WTC11 (cell line): ENCODE measurements at regions not wholly inside any gene's neighbourhood (a gene's known extent, or its start where the extent isn't known, plus 50 kb on each side); places are given as distances from the start of the nearest gene placed in this dataset.

Experiments used
- ATAC-seq: fragments of 200-7000 bp; cut with Tn5 transposase; 2 replicates; pipeline ENCODE4 v1.10.0; 2021; ENCODE audit warnings: mild to moderate bottlenecking, moderate library complexity
- CTCF ChIA-PET: fragments of 300-600 bp; sonication (Branson Sonifier 250); formaldehyde crosslinking; loops from one replicate; lab custom pipeline; 2021; ENCODE audit warnings: antibody characterized with exemption; lab: Charles Lee
- POLR2A ChIA-PET: fragments of 350-600 bp; sonication (Branson Sonifier 250); formaldehyde crosslinking; loops from one replicate; lab custom pipeline; 2021; ENCODE audit warnings: antibody characterized with exemption; lab: Charles Lee
- DNase-seq: peaks from one replicate; pipeline ENCODE4 v3.0.0; 2021; ENCODE audit warnings: low spot score
- H3K27ac Mint-ChIP-seq: 2 replicates; pipeline ENCODE4 v1.8.0; 2021; ENCODE audit warnings: mixed read lengths
- H3K27me3 Mint-ChIP-seq: 2 replicates; pipeline ENCODE4 v1.8.0; 2021; ENCODE audit warnings: low read depth, mild to moderate bottlenecking, moderate library complexity, mixed read lengths
- H3K36me3 Mint-ChIP-seq: 2 replicates; pipeline ENCODE4 v1.8.0; 2021; ENCODE audit warnings: mixed read lengths
- H3K4me1 Mint-ChIP-seq: 2 replicates; pipeline ENCODE4 v1.8.0; 2022; ENCODE audit warnings: mixed read lengths
- H3K4me3 Mint-ChIP-seq: 2 replicates; pipeline ENCODE4 v1.8.0; 2021; ENCODE audit warnings: mild to moderate bottlenecking, moderate library complexity, mixed read lengths
- H3K9me3 Mint-ChIP-seq: 2 replicates; pipeline ENCODE4 v1.8.0; 2021; ENCODE audit warnings: mixed read lengths
- ATF2 ChIP-seq: sonication (generic); formaldehyde crosslinking; IDR thresholded peaks from 2 replicates; pipeline ENCODE4 v1.8.1; 2022; ENCODE audit warnings: low read depth, missing genetic modification reagents, borderline replicate concordance
- ATF3 ChIP-seq: sonication (generic); formaldehyde crosslinking; conservative IDR thresholded peaks from 2 replicates; pipeline ENCODE4 v1.8.1; 2022; ENCODE audit warnings: mild to moderate bottlenecking, missing genetic modification reagents
- E2F5 ChIP-seq: sonication (generic); formaldehyde crosslinking; IDR thresholded peaks from 2 replicates; pipeline ENCODE4 v1.8.1; 2022; ENCODE audit warnings: mild to moderate bottlenecking, moderate library complexity, missing genetic modification reagents
- ELF4 ChIP-seq: sonication (generic); formaldehyde crosslinking; IDR thresholded peaks from 2 replicates; pipeline ENCODE4 v1.8.1; 2022; ENCODE audit warnings: low read depth, mild to moderate bottlenecking, moderate library complexity, missing genetic modification reagents
- FOXP1 ChIP-seq: sonication (generic); formaldehyde crosslinking; IDR thresholded peaks from 2 replicates; pipeline ENCODE4 v1.8.0; 2022; ENCODE audit warnings: missing genetic modification reagents, mild to moderate bottlenecking, moderate library complexity, borderline replicate concordance
- GTF2I ChIP-seq: fragments of 250-450 bp; sonication (Bioruptor Pico); conservative IDR thresholded peaks from 2 replicates; pipeline ENCODE4 v1.4.0; 2021; ENCODE audit warnings: mild to moderate bottlenecking
- NFE2L1 ChIP-seq: sonication (generic); formaldehyde crosslinking; IDR thresholded peaks from 2 replicates; pipeline ENCODE4 v1.8.1; 2023; ENCODE audit warnings: missing genetic modification reagents
- NFYB ChIP-seq: sonication (generic); formaldehyde crosslinking; conservative IDR thresholded peaks from 2 replicates; pipeline ENCODE4 v1.8.0; 2022; ENCODE audit warnings: low read depth, missing genetic modification reagents
- NR3C1 ChIP-seq: sonication (generic); formaldehyde crosslinking; conservative IDR thresholded peaks from 2 replicates; pipeline ENCODE4 v1.8.1; 2023; ENCODE audit warnings: low read depth, mild to moderate bottlenecking, missing genetic modification reagents
- PRDM15 ChIP-seq: sonication (generic); formaldehyde crosslinking; IDR thresholded peaks from 2 replicates; pipeline ENCODE4 v1.8.0; 2022; ENCODE audit warnings: missing genetic modification reagents
- PRRX2 ChIP-seq: fragments of 250-450 bp; sonication (Bioruptor Pico); IDR thresholded peaks from 2 replicates; pipeline ENCODE4 v1.8.0; 2021; ENCODE audit warnings: mild to moderate bottlenecking
- RORB ChIP-seq: fragments of 250-450 bp; sonication (Bioruptor Pico); IDR thresholded peaks from 2 replicates; pipeline ENCODE4 v1.9.0; 2021; ENCODE audit warnings: mild to moderate bottlenecking
- SMAD3 ChIP-seq: sonication (generic); formaldehyde crosslinking; IDR thresholded peaks from 2 replicates; pipeline ENCODE4 v1.8.0; 2022; ENCODE audit warnings: missing genetic modification reagents, mild to moderate bottlenecking, borderline replicate concordance
- TCF7 ChIP-seq: sonication (generic); formaldehyde crosslinking; IDR thresholded peaks from 2 replicates; pipeline ENCODE4 v1.8.0; 2022; ENCODE audit warnings: mild to moderate bottlenecking, low read depth, missing genetic modification reagents, moderate library complexity
- ZBTB21 ChIP-seq: sonication (generic); formaldehyde crosslinking; IDR thresholded peaks from 2 replicates; pipeline ENCODE4 v1.8.1; 2023; ENCODE audit warnings: mild to moderate bottlenecking, missing genetic modification reagents, borderline replicate concordance
- ZNF219 ChIP-seq: sonication (generic); formaldehyde crosslinking; IDR thresholded peaks from 2 replicates; pipeline ENCODE4 v1.8.0; 2023; ENCODE audit warnings: missing genetic modification reagents, mild to moderate bottlenecking, borderline replicate concordance
- ZNF416 ChIP-seq: fragments of 250-450 bp; sonication (Bioruptor Pico); IDR thresholded peaks from 2 replicates; pipeline ENCODE4 v1.9.0; 2021; ENCODE audit warnings: mild to moderate bottlenecking, inconsistent platforms
- TF ChIP-seq, protein P1 (sequence below): sonication (generic); formaldehyde crosslinking; IDR thresholded peaks from 2 replicates; pipeline ENCODE4 v1.8.1; 2023; ENCODE audit warnings: mild to moderate bottlenecking, moderate library complexity, missing genetic modification reagents
- TF ChIP-seq, protein P2 (sequence below): sonication (generic); formaldehyde crosslinking; IDR thresholded peaks from 2 replicates; pipeline ENCODE4 v1.8.0; 2023; ENCODE audit warnings: mild to moderate bottlenecking, missing genetic modification reagents
- TF ChIP-seq, protein P3 (sequence below): fragments of 250-450 bp; sonication (Bioruptor Pico); IDR thresholded peaks from 2 replicates; pipeline ENCODE4 v1.9.0; 2021; ENCODE audit warnings: mild to moderate bottlenecking

DNA sequence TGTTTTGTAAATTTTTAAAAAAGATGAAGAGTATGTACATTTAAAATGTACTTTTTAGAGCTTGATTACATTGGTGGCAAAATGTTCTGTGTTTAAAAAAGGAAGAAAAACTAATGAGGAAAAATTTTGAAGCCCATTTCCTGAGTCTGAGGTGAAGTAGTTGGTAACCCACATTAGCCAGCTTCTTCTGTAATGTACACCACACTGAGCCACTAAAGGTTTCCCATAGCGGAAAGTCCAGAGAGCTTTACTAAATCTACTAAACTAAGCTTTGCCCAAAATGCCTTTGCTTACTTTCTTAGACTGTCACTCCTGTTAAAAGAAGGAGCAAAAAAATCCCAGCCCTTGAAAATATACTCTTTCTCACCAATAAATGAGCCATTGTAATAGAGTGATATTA lies 804.8 kb upstream of the ZEB2 start:
- H3K4me3 Mint-ChIP-seq: no peak overlapping the region
- CTCF ChIA-PET: no interaction called here

GRCh38 chr2:145323512-145323911 lies 803.6 kb upstream of the ZEB2 start:
- CTCF ChIA-PET: no interaction called here
- Mint-ChIP-seq H3K27me3 (no peaks in the 10 kb centered on the region), H3K27ac (no peak overlapping the region), H3K4me3 (no peak overlapping the region), H3K4me1 (no peaks in the 10 kb centered on the region), H3K36me3 (no peaks in the 10 kb centered on the region), H3K9me3 (no peaks in the 10 kb centered on the region)
- ATAC-seq (no peak), DNase-seq (no peak)
- POLR2A ChIA-PET: no interaction called here
- no peak for TF ChIP-seq ZNF416 (CRISPR knock-in tag)
- no peak for TF ChIP-seq ZNF219 (CRISPR knock-in tag)
- no peak for TF ChIP-seq TCF7 (CRISPR knock-in tag)
- TF ChIP-seq RORB: no peak
- TF ChIP-seq, protein P1, sequence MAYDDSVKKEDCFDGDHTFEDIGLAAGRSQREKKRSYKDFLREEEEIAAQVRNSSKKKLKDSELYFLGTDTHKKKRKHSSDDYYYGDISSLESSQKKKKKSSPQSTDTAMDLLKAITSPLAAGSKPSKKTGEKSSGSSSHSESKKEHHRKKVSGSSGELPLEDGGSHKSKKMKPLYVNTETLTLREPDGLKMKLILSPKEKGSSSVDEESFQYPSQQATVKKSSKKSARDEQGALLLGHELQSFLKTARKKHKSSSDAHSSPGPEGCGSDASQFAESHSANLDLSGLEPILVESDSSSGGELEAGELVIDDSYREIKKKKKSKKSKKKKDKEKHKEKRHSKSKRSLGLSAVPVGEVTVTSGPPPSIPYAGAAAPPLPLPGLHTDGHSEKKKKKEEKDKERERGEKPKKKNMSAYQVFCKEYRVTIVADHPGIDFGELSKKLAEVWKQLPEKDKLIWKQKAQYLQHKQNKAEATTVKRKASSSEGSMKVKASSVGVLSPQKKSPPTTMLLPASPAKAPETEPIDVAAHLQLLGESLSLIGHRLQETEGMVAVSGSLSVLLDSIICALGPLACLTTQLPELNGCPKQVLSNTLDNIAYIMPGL (CRISPR knock-in tag): no peak
- TF ChIP-seq SMAD3: no peak
- TF ChIP-seq, protein P2, sequence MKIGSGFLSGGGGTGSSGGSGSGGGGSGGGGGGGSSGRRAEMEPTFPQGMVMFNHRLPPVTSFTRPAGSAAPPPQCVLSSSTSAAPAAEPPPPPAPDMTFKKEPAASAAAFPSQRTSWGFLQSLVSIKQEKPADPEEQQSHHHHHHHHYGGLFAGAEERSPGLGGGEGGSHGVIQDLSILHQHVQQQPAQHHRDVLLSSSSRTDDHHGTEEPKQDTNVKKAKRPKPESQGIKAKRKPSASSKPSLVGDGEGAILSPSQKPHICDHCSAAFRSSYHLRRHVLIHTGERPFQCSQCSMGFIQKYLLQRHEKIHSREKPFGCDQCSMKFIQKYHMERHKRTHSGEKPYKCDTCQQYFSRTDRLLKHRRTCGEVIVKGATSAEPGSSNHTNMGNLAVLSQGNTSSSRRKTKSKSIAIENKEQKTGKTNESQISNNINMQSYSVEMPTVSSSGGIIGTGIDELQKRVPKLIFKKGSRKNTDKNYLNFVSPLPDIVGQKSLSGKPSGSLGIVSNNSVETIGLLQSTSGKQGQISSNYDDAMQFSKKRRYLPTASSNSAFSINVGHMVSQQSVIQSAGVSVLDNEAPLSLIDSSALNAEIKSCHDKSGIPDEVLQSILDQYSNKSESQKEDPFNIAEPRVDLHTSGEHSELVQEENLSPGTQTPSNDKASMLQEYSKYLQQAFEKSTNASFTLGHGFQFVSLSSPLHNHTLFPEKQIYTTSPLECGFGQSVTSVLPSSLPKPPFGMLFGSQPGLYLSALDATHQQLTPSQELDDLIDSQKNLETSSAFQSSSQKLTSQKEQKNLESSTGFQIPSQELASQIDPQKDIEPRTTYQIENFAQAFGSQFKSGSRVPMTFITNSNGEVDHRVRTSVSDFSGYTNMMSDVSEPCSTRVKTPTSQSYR: no peak
- no peak for TF ChIP-seq ATF3 (CRISPR knock-in tag)
- TF ChIP-seq GTF2I (CRISPR knock-in tag): no peak
- TF ChIP-seq ATF2 (CRISPR knock-in tag): no peak
- no peak for TF ChIP-seq PRDM15 (CRISPR knock-in tag)
- TF ChIP-seq ZBTB21 (CRISPR knock-in tag): no peak

More for the DNA sequence above, 804.8 kb upstream of the ZEB2 start:
- DNase-seq (no peak), ATAC-seq (no peak)
- H3K36me3 Mint-ChIP-seq: no peaks in the 10 kb centered on the region
- H3K9me3 Mint-ChIP-seq: no peaks in the 10 kb centered on the region
- POLR2A ChIA-PET: no interaction called here
- no peaks in the 10 kb centered on the region for H3K4me1 Mint-ChIP-seq
- TF ChIP-seq, protein P3, sequence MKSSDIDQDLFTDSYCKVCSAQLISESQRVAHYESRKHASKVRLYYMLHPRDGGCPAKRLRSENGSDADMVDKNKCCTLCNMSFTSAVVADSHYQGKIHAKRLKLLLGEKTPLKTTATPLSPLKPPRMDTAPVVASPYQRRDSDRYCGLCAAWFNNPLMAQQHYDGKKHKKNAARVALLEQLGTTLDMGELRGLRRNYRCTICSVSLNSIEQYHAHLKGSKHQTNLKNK: no peak
- TF ChIP-seq ZNF416 (CRISPR knock-in tag) (no peak), E2F5 (CRISPR knock-in tag) (no peak), NFYB (CRISPR knock-in tag) (no peak), FOXP1 (no peak), NR3C1 (CRISPR knock-in tag) (no peak), ELF4 (CRISPR knock-in tag) (no peak), NFE2L1 (CRISPR knock-in tag) (no peak), PRRX2 (CRISPR knock-in tag) (no peak)
- H3K27me3 Mint-ChIP-seq: no peaks in the 10 kb centered on the region
- H3K27ac Mint-ChIP-seq: no peak overlapping the region
